Skeletal muscle satellite cell (primary cell): ENCODE measurements at regions not wholly inside any gene's neighbourhood (a gene's known extent, or its start where the extent isn't known, plus 50 kb on each side); places are given as distances from the start of the nearest gene placed in this dataset.

ENCODE experiments used
- H3K27me3 ChIP-seq: 2 replicates; pipeline ENCODE4 v1.7.0; 2013; ENCODE audit warnings: low read length; ENCODE audit not compliant: control insufficient read depth, insufficient read depth
- H3K36me3 ChIP-seq: 2 replicates; pipeline ENCODE4 v1.7.0; 2013; ENCODE audit warnings: mild to moderate bottlenecking, control low read depth, low read length; ENCODE audit not compliant: insufficient read depth
- H3K4me1 ChIP-seq: 2 replicates; pipeline ENCODE4 v1.7.0; 2013; ENCODE audit warnings: low read length; ENCODE audit not compliant: control insufficient read depth, insufficient read depth
- H3K4me2 ChIP-seq: 2 replicates; pipeline ENCODE4 v1.7.0; 2013; ENCODE audit warnings: mild to moderate bottlenecking, low read length
- H3K4me3 ChIP-seq: 2 replicates; pipeline ENCODE4 v1.7.0; 2013; ENCODE audit warnings: low read length
- H3K9ac ChIP-seq: 2 replicates; pipeline ENCODE4 v1.7.0; 2013; ENCODE audit warnings: mild to moderate bottlenecking, low read depth, low read length, moderate library complexity
- H3K9me3 ChIP-seq: replicated peaks from 2 replicates; pipeline ENCODE4 v1.7.0; 2013; ENCODE audit warnings: mild to moderate bottlenecking, control low read depth, low read length

GRCh38 chr4:152081024-152081423 lies 320.2 kb upstream of the GATB start:
- Histone ChIP-seq H3K4me2 (no peak overlapping the region), H3K27me3 (peaks cover 13% of the 10 kb centered on the region), H3K4me1 (no peaks in the 10 kb centered on the region), H3K9me3 (no peaks in the 10 kb centered on the region), H3K36me3 (no peaks in the 10 kb centered on the region), H3K9ac (no peak overlapping the region), H3K4me3 (no peak overlapping the region)

GRCh38 chr4:152079543-152080293 lies 318.9 kb upstream of the GATB start:
- Histone ChIP-seq H3K4me1 (no peaks in the 10 kb centered on the region), H3K27me3 (peaks cover 10% of the 10 kb centered on the region)

GRCh38 chr4:152079079-152079478 lies 318.3 kb upstream of the GATB start:
- Histone ChIP-seq H3K9ac (no peak overlapping the region), H3K9me3 (no peaks in the 10 kb centered on the region), H3K4me3 (no peak overlapping the region), H3K4me2 (no peak overlapping the region), H3K36me3 (no peaks in the 10 kb centered on the region), H3K4me1 (no peaks in the 10 kb centered on the region), H3K27me3 (peaks cover 7% of the 10 kb centered on the region)

More at GRCh38 chr4:152079543-152080293, 318.9 kb upstream of the GATB start:
- Histone ChIP-seq H3K4me3 (no peak overlapping the region), H3K9ac (no peak overlapping the region), H3K36me3 (no peaks in the 10 kb centered on the region), H3K4me2 (no peak overlapping the region), H3K9me3 (no peaks in the 10 kb centered on the region)

GRCh38 chr4:152077582-152077981 lies 316.8 kb upstream of the GATB start:
- Histone ChIP-seq H3K4me1 (no peaks in the 10 kb centered on the region), H3K9ac (no peak overlapping the region), H3K36me3 (no peaks in the 10 kb centered on the region), H3K4me2 (no peak overlapping the region), H3K9me3 (no peaks in the 10 kb centered on the region), H3K27me3 (peaks cover 7% of the 10 kb centered on the region), H3K4me3 (no peak overlapping the region)

- Histone ChIP-seq H3K9ac (no peak overlapping the region), H3K27me3 (peaks cover 7% of the 10 kb centered on the region), H3K36me3 (no peaks in the 10 kb centered on the region), H3K4me1 (no peaks in the 10 kb centered on the region), H3K9me3 (no peaks in the 10 kb centered on the region), H3K4me2 (no peak overlapping the region), H3K4me3 (no peak overlapping the region)
Observed at GRCh38 chr4:152075253-152075928, 314.6 kb upstream of the GATB start.

- no peaks in the 10 kb centered on the region for H3K36me3 ChIP-seq
- no peak overlapping the region for H3K4me2 ChIP-seq
- no peak overlapping the region for H3K4me3 ChIP-seq
- peaks cover 7% of the 10 kb centered on the region for H3K27me3 ChIP-seq
- no peaks in the 10 kb centered on the region for H3K4me1 ChIP-seq
- H3K9me3 ChIP-seq: no peaks in the 10 kb centered on the region
- H3K9ac ChIP-seq: no peak overlapping the region
Observed at GRCh38 chr4:152074573-152074972, 313.8 kb upstream of the GATB start.

- H3K4me2 ChIP-seq: no peak overlapping the region
- no peak overlapping the region for H3K9ac ChIP-seq
- peaks cover 7% of the 10 kb centered on the region for H3K27me3 ChIP-seq
- no peaks in the 10 kb centered on the region for H3K4me1 ChIP-seq
- H3K9me3 ChIP-seq: no peaks in the 10 kb centered on the region
- no peaks in the 10 kb centered on the region for H3K36me3 ChIP-seq
- H3K4me3 ChIP-seq: no peak overlapping the region
Observed at GRCh38 chr4:152074088-152074437, 313.3 kb upstream of the GATB start.

GRCh38 chr4:152073351-152074087 lies 312.7 kb upstream of the GATB start:
- H3K9ac ChIP-seq: no peak overlapping the region
- H3K4me2 ChIP-seq: no peak overlapping the region
- no peaks in the 10 kb centered on the region for H3K4me1 ChIP-seq
- H3K9me3 ChIP-seq: no peaks in the 10 kb centered on the region
- no peaks in the 10 kb centered on the region for H3K36me3 ChIP-seq
- peaks cover 7% of the 10 kb centered on the region for H3K27me3 ChIP-seq
- H3K4me3 ChIP-seq: no peak overlapping the region

- Histone ChIP-seq H3K4me1 (no peaks in the 10 kb centered on the region), H3K27me3 (peaks cover 9% of the 10 kb centered on the region), H3K9me3 (no peaks in the 10 kb centered on the region), H3K9ac (no peak overlapping the region), H3K4me3 (no peak overlapping the region), H3K36me3 (no peaks in the 10 kb centered on the region), H3K4me2 (no peak overlapping the region)
Observed at GRCh38 chr4:152072906-152073305, 312.1 kb upstream of the GATB start.

GRCh38 chr4:152072001-152072485 lies 311.2 kb upstream of the GATB start:
- Histone ChIP-seq H3K9me3 (no peaks in the 10 kb centered on the region), H3K4me1 (no peaks in the 10 kb centered on the region), H3K9ac (no peak overlapping the region), H3K27me3 (peaks cover 9% of the 10 kb centered on the region), H3K4me3 (no peak overlapping the region), H3K36me3 (no peaks in the 10 kb centered on the region), H3K4me2 (no peak overlapping the region)

GRCh38 chr4:152070854-152071253 lies 310.0 kb upstream of the GATB start:
- H3K4me3 ChIP-seq: no peak overlapping the region
- no peak overlapping the region for H3K4me2 ChIP-seq
- H3K36me3 ChIP-seq: no peaks in the 10 kb centered on the region
- H3K27me3 ChIP-seq: peaks cover 5% of the 10 kb centered on the region
- H3K9me3 ChIP-seq: no peaks in the 10 kb centered on the region
- no peak overlapping the region for H3K9ac ChIP-seq
- no peaks in the 10 kb centered on the region for H3K4me1 ChIP-seq
